ENCODE measurements at regions not wholly inside any gene's neighbourhood (a gene's known extent, or its start where the extent isn't known, plus 50 kb on each side); places are given as distances from the start of the nearest gene placed in this dataset.

DNA sequence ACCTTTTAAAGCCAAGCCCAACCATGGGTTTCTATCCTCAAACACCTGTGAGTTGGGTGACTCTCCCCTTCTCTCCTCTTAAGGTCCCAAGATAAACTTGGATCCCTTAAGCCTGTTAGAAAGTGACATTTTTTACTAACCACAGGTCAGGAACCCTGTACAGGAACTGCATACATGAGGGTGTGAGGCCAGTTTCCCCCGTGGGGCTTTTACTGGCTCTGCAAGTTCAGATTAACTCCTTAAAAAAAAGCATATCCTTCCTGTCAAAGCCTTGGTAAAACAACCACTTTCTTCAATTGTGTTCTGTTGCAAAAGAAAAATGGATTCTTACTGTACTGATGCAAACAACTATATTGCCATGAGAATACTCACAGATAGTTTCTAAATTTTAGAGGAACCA is 2638.7 kb upstream of the PCDH20 start:
- TF ChIP-seq, protein P1, sequence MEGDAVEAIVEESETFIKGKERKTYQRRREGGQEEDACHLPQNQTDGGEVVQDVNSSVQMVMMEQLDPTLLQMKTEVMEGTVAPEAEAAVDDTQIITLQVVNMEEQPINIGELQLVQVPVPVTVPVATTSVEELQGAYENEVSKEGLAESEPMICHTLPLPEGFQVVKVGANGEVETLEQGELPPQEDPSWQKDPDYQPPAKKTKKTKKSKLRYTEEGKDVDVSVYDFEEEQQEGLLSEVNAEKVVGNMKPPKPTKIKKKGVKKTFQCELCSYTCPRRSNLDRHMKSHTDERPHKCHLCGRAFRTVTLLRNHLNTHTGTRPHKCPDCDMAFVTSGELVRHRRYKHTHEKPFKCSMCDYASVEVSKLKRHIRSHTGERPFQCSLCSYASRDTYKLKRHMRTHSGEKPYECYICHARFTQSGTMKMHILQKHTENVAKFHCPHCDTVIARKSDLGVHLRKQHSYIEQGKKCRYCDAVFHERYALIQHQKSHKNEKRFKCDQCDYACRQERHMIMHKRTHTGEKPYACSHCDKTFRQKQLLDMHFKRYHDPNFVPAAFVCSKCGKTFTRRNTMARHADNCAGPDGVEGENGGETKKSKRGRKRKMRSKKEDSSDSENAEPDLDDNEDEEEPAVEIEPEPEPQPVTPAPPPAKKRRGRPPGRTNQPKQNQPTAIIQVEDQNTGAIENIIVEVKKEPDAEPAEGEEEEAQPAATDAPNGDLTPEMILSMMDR (IDR thresholded peaks at IDR 0.05): no peak
- TF ChIP-seq EP300 (IDR thresholded peaks at IDR 0.05): no peak

Data from gastroesophageal sphincter (tissue), 3 donors.